HCT116 (cell line): ENCODE measurements at regions not wholly inside any gene's neighbourhood (a gene's known extent, or its start where the extent isn't known, plus 50 kb on each side); places are given as distances from the start of the nearest gene placed in this dataset.

Source experiments
- ATAC-seq: fragments of 200-7000 bp; cut with Tn5 transposase; 2 replicates; pipeline ENCODE4 v1.9.1; 2020; ENCODE audit warnings: mild to moderate bottlenecking, moderate library complexity
- BruUV-seq: library from RNA; stranded (reverse); fragments of 400-500 nt; replicated peaks from 2 replicates; lab custom pipeline; 2021; lab: Mats Ljungman, UMichigan
- CTCF ChIA-PET: fragments of 300-600 bp; sonication (Branson Sonifier 250); formaldehyde crosslinking; loops from one replicate; lab custom pipeline; 2021; ENCODE audit warnings: antibody characterized with exemption; lab: Charles Lee
- POLR2A ChIA-PET: fragments of 300-600, 350-600 bp; sonication (Branson Sonifier 250); formaldehyde crosslinking; loops from one replicate; lab custom pipeline; 2021; ENCODE audit warnings: antibody characterized with exemption; lab: Charles Lee
- RAD21 ChIA-PET, 2 experiments: fragments of 300-600 bp; sonication (Branson Sonifier 250); formaldehyde crosslinking; loops; one replicate each; lab custom pipeline; 2023; ENCODE audit warnings: low total read pairs in 2 of 2; ENCODE audit not compliant: uncharacterized antibody in 2 of 2, unreplicated experiment in 2 of 2, low non-redundant PET in 1 of 2; lab: Charles Lee
- DNase-seq: peaks from one replicate; pipeline ENCODE4 v3.0.0-alpha.2; 2010; ENCODE audit warnings: low read depth, low spot score
- H2AFZ ChIP-seq: fragments of 200-600 bp; shearing (Covaris generic), sonication (generic); 2 replicates; pipeline ENCODE4 v1.6.1; 2017; ENCODE audit warnings: low read depth, mixed run types, mixed read lengths, antibody characterized with exemption, low read length; ENCODE audit not compliant: poor library complexity, severe bottlenecking
- H3K27ac ChIP-seq: 2 replicates; pipeline ENCODE4 v1.5.1; 2012; ENCODE audit warnings: low read depth, low read length
- H3K27me3 ChIP-seq: fragments of 200-600 bp; sonication (generic); 2 replicates; pipeline ENCODE4 v1.6.1; 2016; ENCODE audit warnings: mixed run types, low read length, mixed read lengths; ENCODE audit not compliant: insufficient read depth
- H3K36me3 ChIP-seq, 2 experiments: fragments of 200-500 bp in 1 of 2; fragments of 200-600 bp in 1 of 2; sonication (Bioruptor generic) in 1 of 2; sonication (generic) in 1 of 2; 2 replicates each; pipeline versions ENCODE4 v1.5.1 to v1.6.1; 2014 to 2016; ENCODE audit warnings: low read length in 2 of 2, inconsistent platforms in 1 of 2, mixed read lengths in 1 of 2, mixed run types in 1 of 2; ENCODE audit not compliant: insufficient read depth in 2 of 2, control insufficient read depth in 1 of 2
- H3K4me1 ChIP-seq, 2 experiments: fragments of 200-600 bp in 1 of 2; sonication (generic) in 1 of 2; 2 replicates each; pipeline versions ENCODE4 v1.5.1 to v1.6.1; 2012 to 2017; ENCODE audit warnings: low read length in 2 of 2, inconsistent platforms in 1 of 2, mild to moderate bottlenecking in 1 of 2, mixed read lengths in 1 of 2, mixed run types in 1 of 2, moderate library complexity in 1 of 2; ENCODE audit not compliant: insufficient read depth in 2 of 2, control insufficient read depth in 1 of 2
- H3K4me2 ChIP-seq: fragments of 200-600 bp; sonication (generic); 2 replicates; pipeline ENCODE4 v1.6.1; 2017; ENCODE audit warnings: mixed run types, low read length, mixed read lengths
- H3K4me3 ChIP-seq, 2 experiments: fragments of 200-600 bp in 1 of 2; sonication (generic) in 1 of 2; replicated peaks in 1 of 2; 2 replicates each; pipeline ENCODE4 v1.5.1; 2011 to 2016; ENCODE audit warnings: low read length in 2 of 2, control low read depth in 1 of 2, low read depth in 1 of 2, mild to moderate bottlenecking in 1 of 2, mixed read lengths in 1 of 2, mixed run types in 1 of 2
- H3K79me2 ChIP-seq: fragments of 200-600 bp; sonication (generic); 2 replicates; pipeline ENCODE4 v1.6.1; 2017; ENCODE audit warnings: mild to moderate bottlenecking, mixed run types, low read length, moderate library complexity, mixed read lengths; ENCODE audit not compliant: insufficient read depth
- H3K9ac ChIP-seq: fragments of 200-600 bp; sonication (generic); 2 replicates; pipeline ENCODE4 v1.6.1; 2016; ENCODE audit warnings: low read length, mixed read lengths
- H3K9me2 ChIP-seq: fragments of 200-600 bp; sonication (generic), shearing (Covaris generic); 2 replicates; pipeline ENCODE4 v1.6.1; 2017; ENCODE audit warnings: mixed run types, mild to moderate bottlenecking, moderate library complexity; ENCODE audit not compliant: insufficient read depth
- H3K9me3 ChIP-seq, 2 experiments: fragments of 200-500 bp in 1 of 2; fragments of 200-600 bp in 1 of 2; sonication (Bioruptor generic) in 1 of 2; sonication (generic) in 1 of 2; 2 replicates each; pipeline ENCODE4 v1.6.1; 2014 to 2017; ENCODE audit warnings: low read length in 2 of 2, mixed read lengths in 2 of 2, inconsistent platforms in 1 of 2, low read depth in 1 of 2, mild to moderate bottlenecking in 1 of 2, mixed run types in 1 of 2, moderate library complexity in 1 of 2; ENCODE audit not compliant: control insufficient read depth in 1 of 2, insufficient read depth in 1 of 2
- H4K20me1 ChIP-seq: fragments of 200-600 bp; sonication (generic), shearing (Covaris generic); 2 replicates; pipeline ENCODE4 v1.6.1; 2017; ENCODE audit warnings: mixed run types, mild to moderate bottlenecking, moderate library complexity; ENCODE audit not compliant: insufficient read depth
- CBX3 ChIP-seq: IDR thresholded peaks from 2 replicates; pipeline ENCODE4 v1.6.1; 2012; ENCODE audit warnings: low read depth
- CEBPB ChIP-seq: IDR thresholded peaks from 2 replicates; pipeline ENCODE4 v1.6.1; 2012; ENCODE audit warnings: low read depth
- EGR1 ChIP-seq: IDR thresholded peaks from 2 replicates; pipeline ENCODE4 v1.6.1; 2012; ENCODE audit warnings: low read depth
- EZH2phosphoT487 ChIP-seq: fragments of 200-600 bp; IDR thresholded peaks from 2 replicates; pipeline ENCODE4 v1.6.1; 2018; ENCODE audit warnings: antibody characterized with exemption, borderline replicate concordance
- JUND ChIP-seq: IDR thresholded peaks from 2 replicates; pipeline ENCODE4 v1.6.1; 2012
- MAX ChIP-seq: IDR thresholded peaks from 2 replicates; pipeline ENCODE4 v1.6.1; 2012
- POLR2AphosphoS5 ChIP-seq: IDR thresholded peaks from 2 replicates; pipeline ENCODE4 v1.6.1; 2011; ENCODE audit warnings: mild to moderate bottlenecking, low read depth, low read length, moderate library complexity
- REST ChIP-seq: IDR thresholded peaks from 2 replicates; pipeline ENCODE4 v1.6.1; 2012; ENCODE audit warnings: low read depth
- SIN3A ChIP-seq: IDR thresholded peaks from 2 replicates; pipeline ENCODE4 v1.6.1; 2012; ENCODE audit warnings: low read depth
- ZBTB33 ChIP-seq: IDR thresholded peaks from 2 replicates; pipeline ENCODE4 v1.6.1; 2011; ENCODE audit warnings: mild to moderate bottlenecking, low read length, moderate library complexity; ENCODE audit not compliant: insufficient replicate concordance; ENCODE audit errors: extremely low read depth
- intact Hi-C: fragments of 100-400 bp; cut with micrococcal nuclease; formaldehyde crosslinking; loops from 2 replicates; pipeline ENCODE4 v1.10.0; 2022

GRCh38 chr1:87239997-87240605 lies 88.6 kb upstream of the LMO4 start:
- intact Hi-C loops = no loop called here
- Histone ChIP-seq H3K4me2 (no peak overlapping the region), H4K20me1 (no peaks in the 10 kb centered on the region), H3K36me3 (no peaks in the 10 kb centered on the region), H2AFZ (no peak overlapping the region), H3K4me3 (no peak overlapping the region), H3K9me3 (no peaks in the 10 kb centered on the region), H3K27ac (no peak overlapping the region), H3K9ac (no peak overlapping the region), H3K79me2 (no peaks in the 10 kb centered on the region), H3K4me1 (no peaks in the 10 kb centered on the region), H3K9me2 (no peaks in the 10 kb centered on the region), H3K27me3 (no peaks in the 10 kb centered on the region)
- no peak for TF ChIP-seq MAX
- no peak for TF ChIP-seq REST
- no peak for TF ChIP-seq POLR2AphosphoS5
- TF ChIP-seq CBX3 = no peak
- no peak for TF ChIP-seq EZH2phosphoT487
- no peak for TF ChIP-seq SIN3A
- TF ChIP-seq CEBPB = no peak
- no peak for TF ChIP-seq JUND
- TF ChIP-seq EGR1 = no peak
- no peak for TF ChIP-seq ZBTB33
- ChIA-PET RAD21 (no interaction called here), POLR2A (no interaction called here), CTCF (no interaction called here)
- ATAC-seq (no peak), DNase-seq (no peak)
- BruUV-seq = no TSS peak
